Activated CD4-positive, alpha-beta T cell treated with anti-CD3 and anti-CD28 coated beads, Interleukin-2, amount 50 U/mL, for 16 hours (primary cell): ENCODE measurements at regions not wholly inside any gene's neighbourhood (a gene's known extent, or its start where the extent isn't known, plus 50 kb on each side); places are given as distances from the start of the nearest gene placed in this dataset.
"Not testable (repeated sequence)": the region's sequence is repeated elsewhere in the genome, so short reads cannot be mapped to it uniquely, and the experiment has no call there.

Experiments used
- DNase-seq: peaks from one replicate; pipeline ENCODE4 v3.0.0-alpha.2; 2020

DNA sequence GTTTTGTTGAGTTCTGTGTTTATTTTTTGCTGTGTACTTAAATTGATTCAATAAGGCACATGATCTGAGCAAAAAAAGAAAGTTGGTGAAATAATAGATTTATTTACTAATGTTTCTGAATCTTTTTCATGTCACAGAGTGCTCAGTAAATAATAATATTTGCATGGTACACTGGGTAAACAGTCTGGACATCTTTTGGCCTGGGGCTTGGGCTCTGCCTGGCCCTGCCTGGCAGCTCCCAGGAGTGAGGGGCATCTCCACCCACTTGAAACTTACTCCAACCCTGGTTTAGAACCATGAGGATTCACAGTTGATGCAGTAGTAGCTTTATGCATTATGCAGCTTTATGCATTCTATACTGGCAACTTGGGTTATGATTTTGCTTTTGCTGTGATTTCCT, 124.2 kb upstream of the SLC4A4 start:
- no peak for DNase-seq

DNA sequence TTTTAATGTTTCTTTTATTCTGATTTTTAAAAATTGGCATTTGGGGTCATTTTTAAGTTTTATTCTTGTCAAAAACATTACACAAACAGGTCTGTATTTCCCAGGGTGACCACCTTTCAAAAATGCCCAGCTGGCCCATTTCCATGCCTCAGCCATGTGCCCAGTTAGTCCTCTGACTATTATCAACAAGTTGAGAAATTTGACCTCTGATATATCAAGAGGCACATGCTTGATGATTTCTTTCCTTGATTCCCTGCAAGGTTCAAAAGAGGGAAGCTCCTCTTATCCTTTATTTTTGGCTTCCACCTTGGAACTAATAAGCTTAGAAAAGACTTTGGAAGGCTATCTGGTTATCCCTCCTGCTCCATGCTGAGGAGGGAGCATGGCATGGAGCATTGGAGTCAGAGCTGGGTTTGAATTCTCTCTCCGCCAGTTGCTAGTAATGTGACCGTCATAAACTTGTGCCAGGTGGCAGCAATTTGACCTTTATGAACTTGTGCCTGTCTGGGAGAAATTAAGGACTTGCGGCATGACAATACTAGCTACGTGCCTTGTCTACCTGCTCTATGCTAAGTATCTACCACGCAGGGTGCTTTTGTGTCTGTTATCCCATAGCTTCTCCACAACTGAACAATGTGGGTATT, 122.4 kb upstream of the SLC4A4 start:
- no peak for DNase-seq

DNA sequence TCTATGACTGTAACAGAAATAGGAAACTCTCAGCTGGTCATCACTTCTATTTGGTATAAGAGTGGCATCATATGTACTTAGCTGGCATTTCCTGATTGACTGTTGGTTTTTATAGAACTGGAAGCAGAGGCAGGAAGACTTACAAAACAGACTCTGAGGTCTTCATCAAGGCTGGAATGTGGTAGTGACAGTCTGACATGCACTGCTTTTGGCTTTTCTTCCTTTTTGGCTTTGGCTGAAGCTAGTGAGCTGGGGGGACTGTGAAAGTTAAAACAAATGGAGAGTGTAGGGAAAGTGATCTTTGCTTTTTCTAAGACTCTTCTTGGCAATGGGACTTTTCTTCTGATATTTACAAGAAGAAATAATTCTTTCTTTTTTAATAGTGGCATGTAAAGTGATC, 121.1 kb upstream of the SLC4A4 start:
- no peak for DNase-seq

DNA sequence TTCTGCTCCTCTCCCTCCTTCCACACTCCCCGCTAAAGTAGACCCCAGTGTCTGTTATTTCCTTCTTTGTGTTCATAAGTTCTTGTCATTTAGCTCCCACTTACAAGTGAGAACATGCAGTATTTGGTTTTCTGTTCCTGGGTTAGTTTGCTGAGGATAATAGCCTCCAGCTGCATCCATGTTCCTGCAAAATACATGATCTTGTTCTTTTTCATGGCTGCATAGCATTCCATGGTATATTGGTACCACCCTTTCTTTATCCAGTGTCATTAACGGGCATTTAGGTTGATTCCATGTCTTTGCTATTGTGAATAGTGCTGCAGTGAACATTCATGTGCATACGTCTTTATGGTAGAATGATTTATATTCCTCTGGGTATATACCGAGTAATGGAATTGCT, 118.0 kb upstream of the SLC4A4 start:
- not testable (repeated sequence) for DNase-seq

DNA sequence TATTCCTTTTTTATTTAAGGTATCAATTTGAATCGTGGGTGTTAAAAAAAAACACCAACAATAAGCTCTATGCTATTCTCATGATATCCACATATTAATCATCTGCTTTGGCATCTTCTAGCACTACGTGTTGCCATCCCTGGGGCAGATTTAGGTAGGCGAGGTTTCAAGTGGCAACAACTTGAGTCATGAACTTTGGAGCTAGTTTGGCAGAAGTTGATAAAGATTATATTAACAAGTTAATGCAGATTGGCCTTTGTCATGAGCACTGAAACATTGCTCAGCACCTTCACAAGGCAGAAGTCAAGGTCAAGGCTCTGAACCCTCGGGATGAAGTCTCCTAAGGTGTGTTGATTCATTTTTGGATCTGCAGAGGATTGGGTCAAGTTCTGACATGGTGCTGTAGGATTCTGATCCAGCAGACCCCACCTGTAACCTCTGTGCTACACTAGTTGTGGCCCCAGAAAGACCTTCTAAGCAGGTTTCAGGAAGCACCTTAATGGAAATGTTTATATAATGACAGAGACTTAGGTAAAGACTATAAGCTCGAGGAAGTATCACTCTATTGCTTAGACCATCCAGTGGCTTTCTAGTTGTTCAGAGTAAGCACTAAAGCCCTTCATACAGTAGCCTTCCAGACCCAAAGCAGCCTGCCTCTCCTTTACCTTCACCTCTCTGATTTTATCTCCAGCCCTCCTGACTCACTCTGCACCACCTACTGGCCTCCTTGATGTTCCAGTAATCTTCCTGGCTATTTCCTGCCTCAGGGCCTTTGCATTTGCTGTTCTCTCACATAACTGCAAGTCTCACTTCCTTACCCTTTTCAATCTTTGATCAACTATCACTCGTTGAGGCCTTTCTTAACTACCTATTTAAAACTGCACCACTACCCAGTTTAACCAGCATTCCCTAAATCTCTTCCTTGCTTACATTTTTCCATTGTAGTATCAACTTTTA, 117.0 kb upstream of the SLC4A4 start:
- no peak for DNase-seq

DNA sequence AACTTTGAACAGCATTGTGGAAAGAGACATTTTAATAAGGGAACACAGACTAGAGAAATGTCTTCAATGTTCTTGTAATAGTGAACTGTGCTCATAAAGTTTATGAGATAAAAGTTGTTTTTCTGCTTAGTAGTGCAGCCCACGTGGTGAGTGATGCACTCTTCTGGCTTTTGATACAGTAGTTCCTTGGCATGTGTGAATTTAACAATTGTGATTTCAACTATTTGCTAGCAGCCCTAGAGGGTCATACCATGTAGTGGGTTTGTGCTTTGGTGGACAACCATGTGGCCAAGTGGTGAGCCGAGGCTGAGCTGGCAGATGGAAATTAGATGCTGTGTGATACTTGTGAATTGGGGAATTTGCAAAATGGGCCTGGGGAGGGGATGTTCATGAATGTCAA, 116.2 kb upstream of the SLC4A4 start:
- DNase-seq: no peak

DNA sequence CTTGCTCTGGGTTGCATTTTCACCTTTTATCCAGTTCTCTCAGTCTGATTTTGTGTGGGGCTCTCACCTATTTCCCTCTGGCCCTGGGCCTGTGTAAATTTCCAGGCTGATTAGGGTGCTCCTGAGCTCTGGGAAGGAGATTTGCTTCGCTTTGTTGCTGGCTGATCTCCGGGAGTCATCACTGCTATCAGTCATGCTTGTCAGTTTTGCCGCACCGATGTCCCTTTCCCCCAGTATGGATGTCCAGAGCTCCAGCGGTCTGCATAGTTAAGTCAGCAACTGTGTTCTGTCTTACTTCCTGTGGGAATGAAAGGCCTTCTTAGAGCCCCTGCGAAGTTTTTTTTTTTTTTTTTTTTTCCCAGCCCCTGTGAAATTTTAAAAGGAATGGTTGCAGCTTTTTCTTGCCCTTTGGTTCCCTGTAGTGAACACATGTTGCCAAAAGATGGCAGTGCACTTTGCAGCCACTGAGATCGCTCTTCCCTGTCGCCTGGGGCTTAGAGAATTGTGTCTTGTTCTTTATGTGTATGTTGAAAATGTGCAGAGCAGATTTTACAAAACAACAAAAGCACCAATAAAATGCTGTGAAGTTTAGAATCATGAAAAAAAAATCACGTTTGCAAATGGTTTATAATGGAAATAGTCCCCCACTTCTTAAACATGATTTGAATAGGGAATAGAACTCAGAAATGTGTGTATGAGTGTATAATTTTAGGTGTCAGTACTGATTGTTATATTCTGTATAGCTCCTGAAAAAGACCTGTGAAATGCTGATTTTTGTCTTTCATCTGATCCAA, 109.1 kb upstream of the SLC4A4 start:
- DNase-seq: no peak

DNA sequence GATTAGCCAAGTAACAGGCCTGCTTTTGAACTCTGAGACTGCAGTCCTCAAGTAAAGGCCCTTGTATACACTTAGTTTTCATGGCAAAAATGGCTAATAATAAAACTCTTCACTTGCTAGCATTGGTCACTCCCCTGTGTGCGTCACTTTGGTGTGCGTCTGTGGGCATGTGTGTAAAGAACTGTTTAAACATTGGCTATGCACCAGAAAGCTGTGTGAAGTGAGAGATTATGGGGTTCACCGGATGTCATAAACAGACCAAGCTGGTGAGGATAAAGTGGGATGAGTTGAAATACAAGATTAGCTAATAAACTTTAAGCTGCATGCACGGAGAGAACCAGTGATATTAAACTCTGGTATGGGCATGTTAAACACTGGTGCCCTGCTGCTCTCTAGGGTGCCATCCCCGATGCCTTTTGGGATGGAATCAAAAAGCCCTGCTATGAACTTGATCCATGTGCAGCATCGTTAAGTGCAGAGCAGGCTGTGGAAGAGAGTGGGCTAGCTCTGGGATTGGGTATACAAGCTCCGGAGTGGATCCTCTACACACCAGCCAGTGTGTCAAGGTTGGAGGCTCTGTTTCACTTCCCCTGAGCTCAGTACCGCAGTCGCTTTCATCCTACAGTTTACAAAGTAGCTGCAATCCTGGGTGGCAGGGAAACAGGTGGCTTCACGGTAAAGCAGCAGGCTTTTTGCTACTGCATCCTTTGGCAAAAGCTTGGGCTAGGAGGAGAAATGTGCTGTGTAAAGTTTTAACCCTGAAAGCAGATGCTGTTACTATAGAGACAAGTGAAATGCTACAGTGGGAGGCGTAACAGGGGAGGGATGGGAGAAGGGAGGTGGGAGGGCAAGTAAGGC, 108.3 kb upstream of the SLC4A4 start:
- no peak for DNase-seq

DNA sequence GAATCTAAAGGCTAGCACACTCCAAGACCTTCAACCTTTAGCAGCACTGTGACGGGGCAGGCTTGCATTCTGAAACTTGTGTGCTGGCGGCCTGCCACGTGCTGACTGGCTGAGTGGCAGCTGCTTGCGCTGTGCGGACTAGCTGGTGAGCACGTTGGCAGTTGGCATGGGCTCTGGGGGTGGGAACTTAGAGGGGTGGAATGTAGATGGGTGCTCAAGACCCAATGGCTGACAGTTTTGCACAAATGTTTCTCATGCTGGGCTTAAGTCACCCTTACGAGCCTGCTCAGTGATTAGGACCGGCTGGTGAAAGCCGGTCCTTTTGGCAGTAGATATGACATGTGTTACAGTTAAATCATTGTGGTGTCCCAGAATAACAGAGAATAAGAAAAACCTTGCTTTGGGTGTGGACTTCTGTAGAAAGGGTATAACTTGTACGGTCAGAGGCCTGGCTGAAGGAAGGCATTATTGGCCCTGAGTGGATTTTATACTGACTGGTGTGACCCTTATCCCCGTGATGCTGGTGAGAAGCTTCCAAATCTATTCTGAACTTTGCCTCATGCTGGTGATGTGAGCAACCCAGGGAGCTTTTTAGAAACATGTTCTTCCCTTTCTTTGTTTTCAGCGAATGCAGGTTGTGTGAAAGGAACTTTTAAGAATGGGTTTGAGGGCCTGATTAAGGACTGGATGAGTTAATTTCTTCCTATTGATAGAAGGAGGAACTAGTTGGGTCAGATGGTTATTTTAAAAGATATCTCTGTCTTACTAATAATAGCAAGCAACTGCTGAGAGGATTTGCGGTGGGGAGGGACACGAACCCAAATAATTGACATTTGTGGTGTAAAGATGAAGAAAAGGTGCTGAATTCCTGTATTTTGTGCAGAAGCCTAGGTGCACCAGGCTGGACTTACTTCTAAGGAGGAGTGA, 107.4 kb upstream of the SLC4A4 start:
- DNase-seq: no peak

DNA sequence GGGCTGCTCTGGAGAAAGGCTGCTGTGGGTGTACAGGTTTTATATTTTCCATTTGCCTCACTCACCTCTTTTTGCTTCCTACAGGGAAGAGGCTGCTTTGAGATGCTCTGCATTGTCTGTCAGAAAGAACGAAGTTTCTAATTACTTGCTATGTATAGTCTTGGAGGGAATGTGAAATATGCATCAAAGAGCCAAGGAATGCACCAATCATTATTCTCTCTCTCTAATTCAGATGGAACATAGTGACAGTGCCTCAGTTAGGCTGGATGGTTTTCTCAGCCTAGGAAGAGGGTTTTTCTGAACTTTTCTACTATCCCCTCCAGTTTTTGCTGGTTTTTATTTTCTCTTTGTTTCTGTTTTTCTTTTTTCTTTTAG, 106.8 kb upstream of the SLC4A4 start:
- no peak for DNase-seq

DNA sequence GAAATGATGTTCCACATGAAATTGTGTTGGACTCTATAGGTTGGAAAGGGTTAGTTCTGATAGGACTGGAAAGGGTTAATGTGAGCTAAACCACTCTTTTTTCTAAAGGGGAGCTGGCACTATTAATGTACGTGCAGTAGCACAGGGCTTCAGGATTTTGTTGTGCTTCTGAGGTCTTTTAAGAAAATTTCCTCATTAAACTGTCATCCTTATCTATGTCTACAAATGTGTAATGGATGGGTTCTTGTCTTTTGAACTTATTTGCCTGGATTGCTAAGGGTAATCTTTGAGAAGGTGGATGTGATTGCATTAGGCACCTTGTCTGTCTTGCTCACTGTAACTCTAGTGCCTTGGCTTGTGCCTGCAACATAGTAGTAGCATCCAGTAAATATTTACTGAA, 106.0 kb upstream of the SLC4A4 start:
- no peak for DNase-seq

DNA sequence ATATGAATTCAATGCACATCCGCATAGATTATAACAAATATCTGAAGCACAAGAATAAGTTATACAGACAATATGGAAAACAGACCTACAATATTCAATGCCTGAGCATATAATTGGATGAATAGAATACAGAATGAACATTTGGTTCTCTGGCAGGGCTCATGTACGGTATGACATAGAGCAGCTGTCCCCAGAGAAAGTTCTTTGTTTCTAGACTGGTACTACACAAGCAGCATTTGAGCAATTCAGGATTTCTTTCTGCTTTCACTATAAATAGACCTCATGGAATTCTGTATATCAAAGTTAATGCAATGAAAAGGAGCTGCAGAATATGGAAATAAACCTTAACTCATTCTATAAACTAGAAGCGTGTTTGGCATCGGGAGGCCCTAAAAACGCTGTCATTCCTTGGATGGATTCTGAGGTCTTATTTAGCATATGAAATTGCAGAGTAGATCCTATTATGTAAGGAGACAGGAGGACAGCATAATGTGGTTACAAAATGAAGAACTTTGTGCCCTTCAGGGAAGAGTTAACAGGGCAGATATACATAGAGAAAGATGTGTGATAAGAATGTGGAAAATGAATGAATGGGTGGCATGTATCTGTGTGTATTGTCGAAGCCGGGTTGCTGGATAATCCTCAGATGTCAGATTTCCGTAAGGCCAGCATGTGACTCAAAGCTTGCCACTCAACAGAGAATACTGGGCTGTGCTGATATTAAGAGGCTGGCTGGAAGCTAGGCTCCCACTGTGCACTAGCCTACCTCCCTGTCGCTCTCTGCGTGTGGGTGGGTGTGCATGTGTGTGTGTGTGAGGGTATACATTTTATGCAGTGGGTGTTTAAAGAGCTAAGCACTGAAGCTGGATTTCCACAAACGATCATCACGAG, 103.3 kb upstream of the SLC4A4 start:
- DNase-seq: no peak

DNA sequence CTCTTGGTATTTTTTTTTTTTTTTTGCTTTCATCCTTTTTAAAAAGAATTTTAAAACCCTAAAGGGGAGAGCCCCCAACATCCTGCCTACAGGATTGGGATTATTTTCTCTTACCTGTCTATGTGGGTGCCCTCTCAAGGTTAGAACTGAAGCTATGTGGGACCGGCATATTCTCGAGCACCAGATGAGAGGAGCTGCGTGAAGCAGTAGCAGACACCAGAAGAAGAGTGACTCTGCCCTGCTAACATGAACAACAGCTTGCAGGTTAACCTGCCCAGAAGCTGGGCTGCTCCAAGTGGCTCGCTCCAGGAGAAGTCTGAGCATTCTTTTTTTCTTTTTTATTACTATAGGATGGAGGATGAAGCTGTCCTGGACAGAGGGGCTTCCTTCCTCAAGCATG, 102.6 kb upstream of the SLC4A4 start:
- no peak for DNase-seq

DNA sequence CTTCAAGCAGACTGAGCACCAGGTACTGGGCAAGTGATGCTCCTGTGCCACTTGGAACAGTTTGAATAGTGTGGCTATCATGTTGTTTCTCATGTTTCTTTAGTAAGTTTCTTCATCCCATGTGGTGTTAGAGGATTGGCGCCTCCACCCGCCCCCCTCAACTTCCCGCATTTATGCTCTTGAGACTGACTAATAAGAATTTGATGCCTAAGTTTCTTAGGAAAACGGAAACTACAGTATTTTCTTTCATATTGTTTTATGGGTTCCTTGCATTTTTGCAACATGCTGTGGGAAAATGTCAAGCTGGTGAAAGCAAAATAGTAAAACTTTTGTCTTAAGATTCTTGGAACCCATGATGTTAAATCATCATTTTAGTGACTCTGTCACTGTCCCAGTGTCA, 101.2 kb upstream of the SLC4A4 start:
- no peak for DNase-seq

DNA sequence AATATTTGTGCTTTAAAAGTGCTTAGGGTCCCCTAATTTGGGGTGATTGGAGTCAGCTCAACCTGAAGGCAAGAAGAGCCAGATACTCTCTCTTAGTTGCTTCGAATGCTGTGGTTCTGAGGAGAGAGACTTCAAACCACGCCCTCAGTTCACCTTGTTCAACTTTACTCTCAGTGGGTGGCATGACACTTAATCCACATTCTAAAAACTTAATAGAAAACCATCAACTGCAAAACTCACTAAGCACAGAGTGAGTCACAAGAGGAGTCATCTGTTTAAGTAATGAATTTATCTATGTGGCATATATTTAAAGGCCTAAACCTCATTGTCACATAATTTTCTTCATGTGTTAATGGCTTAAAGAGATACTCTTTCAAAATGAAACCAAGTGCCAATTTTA, 99.5 kb upstream of the SLC4A4 start:
- no peak for DNase-seq

DNA sequence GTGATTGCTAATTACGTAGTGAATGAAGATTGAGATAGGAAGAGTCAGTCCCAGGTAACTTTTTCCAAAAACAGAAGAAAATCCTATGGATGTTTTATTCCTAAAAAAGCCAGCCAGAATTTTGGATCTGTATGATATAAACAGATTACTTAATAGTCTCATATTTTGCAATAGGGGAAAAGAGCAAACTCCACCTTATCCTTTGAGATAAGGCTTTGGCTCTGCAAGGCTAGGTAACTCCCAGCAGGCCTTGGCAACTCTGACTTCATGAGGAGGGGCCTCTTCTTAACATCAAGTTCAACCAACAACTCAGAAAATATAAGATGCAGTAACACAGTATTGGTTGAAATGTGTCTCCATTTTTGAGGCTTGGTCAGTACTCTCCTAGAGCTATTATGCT, 98.7 kb upstream of the SLC4A4 start:
- no peak for DNase-seq

DNA sequence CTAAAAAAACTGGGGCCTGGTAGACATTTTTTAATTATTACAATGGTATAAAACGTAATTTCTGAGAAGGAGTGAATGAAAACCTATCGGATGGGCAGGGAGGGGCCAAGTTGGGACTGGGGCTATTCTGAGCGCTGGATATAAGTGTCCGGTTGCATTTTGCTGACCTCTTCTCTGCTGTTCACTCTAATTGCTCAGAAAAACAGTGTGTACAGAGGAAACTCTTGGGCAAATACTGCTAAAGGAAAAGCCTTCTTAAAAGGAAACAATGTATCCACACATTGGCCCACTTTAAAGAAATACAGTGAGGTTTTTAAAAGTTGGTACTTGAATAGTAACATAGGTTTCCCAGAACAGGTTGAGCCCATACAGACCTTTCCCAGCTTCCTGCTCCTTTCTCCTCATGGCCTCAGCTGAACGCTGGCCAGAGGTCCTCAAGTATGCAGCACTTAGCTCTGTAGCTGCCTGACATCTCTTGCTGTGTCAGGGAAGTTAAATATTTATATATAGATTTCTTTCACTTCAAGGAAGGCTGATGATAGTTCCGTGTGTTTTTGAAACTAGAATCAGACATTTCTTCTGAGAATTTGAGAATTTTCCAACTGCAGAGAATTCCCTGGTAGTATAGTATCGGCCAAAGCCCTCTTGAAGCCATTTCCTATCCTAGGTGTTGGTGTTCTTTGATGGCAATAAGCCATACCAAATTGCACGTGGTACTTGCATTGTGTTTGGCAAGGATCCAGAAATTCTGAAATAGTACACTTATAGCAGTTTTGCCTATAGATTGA, 97.1 kb upstream of the SLC4A4 start:
- DNase-seq: no peak

DNA sequence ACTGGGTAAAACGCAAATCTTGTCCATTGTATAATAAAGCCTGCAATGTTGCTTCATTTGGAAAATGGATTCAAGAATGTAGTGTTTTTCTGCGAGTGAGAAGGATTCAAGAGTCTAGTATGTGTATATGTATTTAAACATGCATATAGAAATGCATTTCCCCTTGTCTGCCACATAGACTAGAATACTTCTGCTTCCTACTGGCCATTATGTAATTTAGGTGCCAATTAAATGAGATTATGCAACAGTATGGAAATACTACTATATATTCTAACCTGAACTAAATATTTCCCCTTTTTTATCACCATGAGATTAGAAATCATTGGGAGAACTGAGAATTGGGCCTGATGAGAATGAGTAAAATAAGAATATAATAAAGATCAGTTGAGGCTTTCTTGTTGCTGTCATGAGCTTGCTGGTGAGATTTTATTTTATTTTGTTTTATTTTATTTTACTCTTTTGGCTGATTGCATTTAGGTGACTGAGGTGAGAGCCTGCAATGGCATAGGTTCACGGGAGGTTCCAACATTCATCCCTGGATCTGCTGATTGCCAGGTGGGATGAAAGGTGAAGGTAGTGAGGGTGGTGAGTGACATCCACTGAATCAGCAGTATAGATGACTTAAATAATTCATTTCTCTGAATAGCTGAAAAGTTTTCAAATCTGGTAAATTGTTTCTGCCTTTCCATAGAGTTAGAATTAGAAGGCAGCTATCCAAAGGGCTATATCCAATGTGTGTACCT, 95.6 kb upstream of the SLC4A4 start:
- no peak for DNase-seq

DNA sequence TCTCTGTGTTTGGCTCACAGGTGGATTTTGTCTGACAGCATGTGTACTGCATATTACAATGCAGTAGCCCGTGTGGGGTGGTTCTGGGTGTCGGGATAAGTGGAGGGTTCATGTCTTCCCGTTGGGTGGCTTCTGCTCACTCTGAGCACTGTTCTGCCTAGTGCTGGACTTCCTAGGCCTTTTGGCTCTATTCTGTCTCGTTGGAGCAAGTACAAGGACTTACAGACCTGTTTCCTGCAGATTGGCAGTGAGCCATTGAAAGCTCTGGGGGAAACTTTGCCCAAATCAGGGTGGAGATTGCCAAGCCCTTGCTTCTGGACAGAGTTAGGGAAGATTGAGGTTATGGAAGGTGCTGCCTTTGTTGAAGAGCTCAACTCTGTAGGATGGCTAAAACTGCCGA, 91.1 kb upstream of the SLC4A4 start:
- DNase-seq: no peak
